ENCODE measurements at regions not wholly inside any gene's neighbourhood (a gene's known extent, or its start where the extent isn't known, plus 50 kb on each side); places are given as distances from the start of the nearest gene placed in this dataset.

DNA sequence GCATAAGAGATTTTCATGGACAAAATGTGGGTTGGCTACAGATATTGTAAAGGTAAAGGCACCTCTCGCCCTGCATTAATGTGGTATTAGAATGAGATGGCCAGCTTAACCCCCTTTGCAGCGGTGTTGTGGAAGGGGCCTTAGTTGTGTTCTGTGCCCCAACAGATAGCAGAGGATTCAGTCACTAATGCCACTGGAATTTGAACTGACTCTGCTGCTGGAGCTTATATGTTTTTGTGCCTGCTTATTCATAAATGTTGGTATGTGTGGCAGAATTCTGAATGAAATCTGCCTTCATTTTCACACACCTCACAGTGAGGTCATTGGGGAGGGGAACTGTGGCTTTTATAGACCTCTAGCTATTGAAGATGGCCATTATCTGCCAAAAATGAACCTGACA is 90.7 kb upstream of the ITGA6 start:
- no peaks in the 10 kb centered on the region for H3K36me3 ChIP-seq
- H3K27me3 ChIP-seq: no peaks in the 10 kb centered on the region
- H3K9me3 ChIP-seq: no peaks in the 10 kb centered on the region
- no peak overlapping the region for H3K4me3 ChIP-seq
- intact Hi-C loops (cut with DNase I): no loop called here
- H3K4me1 ChIP-seq: peaks cover 5% of the 10 kb centered on the region
- TF ChIP-seq, protein P1, sequence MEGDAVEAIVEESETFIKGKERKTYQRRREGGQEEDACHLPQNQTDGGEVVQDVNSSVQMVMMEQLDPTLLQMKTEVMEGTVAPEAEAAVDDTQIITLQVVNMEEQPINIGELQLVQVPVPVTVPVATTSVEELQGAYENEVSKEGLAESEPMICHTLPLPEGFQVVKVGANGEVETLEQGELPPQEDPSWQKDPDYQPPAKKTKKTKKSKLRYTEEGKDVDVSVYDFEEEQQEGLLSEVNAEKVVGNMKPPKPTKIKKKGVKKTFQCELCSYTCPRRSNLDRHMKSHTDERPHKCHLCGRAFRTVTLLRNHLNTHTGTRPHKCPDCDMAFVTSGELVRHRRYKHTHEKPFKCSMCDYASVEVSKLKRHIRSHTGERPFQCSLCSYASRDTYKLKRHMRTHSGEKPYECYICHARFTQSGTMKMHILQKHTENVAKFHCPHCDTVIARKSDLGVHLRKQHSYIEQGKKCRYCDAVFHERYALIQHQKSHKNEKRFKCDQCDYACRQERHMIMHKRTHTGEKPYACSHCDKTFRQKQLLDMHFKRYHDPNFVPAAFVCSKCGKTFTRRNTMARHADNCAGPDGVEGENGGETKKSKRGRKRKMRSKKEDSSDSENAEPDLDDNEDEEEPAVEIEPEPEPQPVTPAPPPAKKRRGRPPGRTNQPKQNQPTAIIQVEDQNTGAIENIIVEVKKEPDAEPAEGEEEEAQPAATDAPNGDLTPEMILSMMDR (IDR thresholded peaks at IDR 0.05): no peak
- H3K27ac ChIP-seq: no peak overlapping the region
- peak overlapping the region in 1 of 2 donors; percentile 69 for H3K9ac ChIP-seq (ENCODE audit: low read depth in 2 of 2, low read length in 2 of 2)
- DNase-seq: no peak

DNA sequence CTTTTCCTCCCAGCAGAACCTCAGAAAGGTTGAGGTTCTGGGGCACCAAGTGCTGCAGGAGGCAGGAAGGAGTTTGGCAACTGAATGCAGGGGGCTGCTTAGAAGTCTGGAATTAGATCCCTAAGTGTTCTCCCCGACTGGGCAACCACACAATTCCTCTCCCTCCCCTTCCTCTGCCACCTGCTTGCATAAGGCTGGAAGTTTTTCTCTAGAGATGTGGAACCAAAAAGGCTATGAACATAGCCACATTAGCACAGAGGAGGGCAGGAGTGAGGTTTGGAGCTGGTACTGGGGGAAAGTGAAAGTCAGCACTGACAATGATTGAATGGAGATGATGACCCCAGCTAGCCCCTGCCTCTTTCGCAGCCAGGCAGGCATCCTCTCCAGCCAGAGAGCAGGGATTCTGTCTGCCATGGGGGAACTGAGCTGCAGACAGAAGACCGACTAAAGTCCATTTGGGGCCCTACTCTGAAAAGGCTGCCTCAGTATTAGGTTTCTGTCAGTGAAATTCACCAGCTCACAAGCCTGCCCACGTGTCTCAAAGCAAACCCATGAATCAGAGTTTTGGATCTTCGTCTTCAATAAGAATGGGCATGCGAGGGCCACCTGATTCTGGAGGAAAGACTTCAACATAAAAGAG is 87.9 kb upstream of the ITGA6 start:
- no peaks in the 10 kb centered on the region for H3K9me3 ChIP-seq
- DNase-seq: peak; percentile 36
- H3K4me1 ChIP-seq: peaks cover 5% of the 10 kb centered on the region
- peak overlapping the region in 1 of 2 donors; percentile 84 for H3K9ac ChIP-seq (ENCODE audit: low read depth in 2 of 2, low read length in 2 of 2)
- TF ChIP-seq, protein P1 (IDR thresholded peaks at IDR 0.05): no peak
- intact Hi-C loops (cut with DNase I): no loop called here
- no peaks in the 10 kb centered on the region for H3K27me3 ChIP-seq
- H3K4me3 ChIP-seq: no peak overlapping the region
- peak overlapping the region; percentile 77 for H3K27ac ChIP-seq
- no peaks in the 10 kb centered on the region for H3K36me3 ChIP-seq

DNA sequence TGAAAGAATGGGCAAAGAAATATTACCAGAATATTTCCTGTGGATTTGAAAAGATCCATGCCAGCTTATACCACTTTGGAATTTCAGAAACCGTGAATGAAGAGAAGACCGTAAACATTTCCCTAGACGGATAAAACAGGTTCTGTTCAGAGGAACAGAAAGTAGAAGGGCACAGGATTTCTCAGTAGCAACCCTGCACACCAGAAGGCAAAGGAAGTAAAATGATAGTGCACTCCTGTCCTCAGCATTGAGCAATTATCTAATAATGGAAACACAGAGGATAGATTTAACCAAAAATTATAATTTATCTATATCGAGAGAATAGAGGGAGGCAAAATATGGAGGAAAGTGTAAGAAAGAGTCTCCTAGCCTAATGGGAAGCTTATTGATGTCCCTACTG is 87.0 kb upstream of the ITGA6 start:
- no peaks in the 10 kb centered on the region for H3K9me3 ChIP-seq
- no peak for DNase-seq
- peak overlapping the region; percentile 77 for H3K27ac ChIP-seq
- no peak overlapping the region for H3K4me3 ChIP-seq
- peak overlapping the region in 1 of 2 donors; percentile 84 for H3K9ac ChIP-seq (ENCODE audit: low read depth in 2 of 2, low read length in 2 of 2)
- H3K27me3 ChIP-seq: no peaks in the 10 kb centered on the region
- H3K36me3 ChIP-seq: no peaks in the 10 kb centered on the region
- H3K4me1 ChIP-seq: peaks cover 5% of the 10 kb centered on the region
- TF ChIP-seq, protein P1 (IDR thresholded peaks at IDR 0.05): no peak
- intact Hi-C loops (cut with DNase I): no loop called here

DNA sequence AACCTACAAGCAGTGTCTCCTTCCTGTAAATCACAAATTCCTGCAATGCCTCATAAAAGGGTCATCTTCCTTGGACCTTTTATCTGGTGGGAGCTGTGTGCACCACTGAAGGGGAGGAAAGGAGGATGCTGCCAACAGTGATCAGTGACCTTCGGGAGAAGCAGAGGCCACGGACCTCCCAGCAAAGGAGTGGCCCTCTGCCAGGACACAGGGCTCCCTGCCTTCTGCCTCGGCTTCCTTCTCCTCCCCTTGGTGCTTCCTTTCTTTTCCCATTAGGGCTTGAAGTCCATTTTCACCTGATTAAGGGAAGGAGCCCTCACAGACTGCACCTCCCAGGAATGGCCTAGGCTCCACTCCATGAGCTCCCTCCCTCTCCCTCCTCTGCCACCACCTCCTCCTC is 85.3 kb upstream of the ITGA6 start:
- Histone ChIP-seq H3K36me3 (no peaks in the 10 kb centered on the region), H3K4me1 (peaks cover 5% of the 10 kb centered on the region), H3K27ac (peak overlapping the region; percentile 77), H3K27me3 (no peaks in the 10 kb centered on the region), H3K4me3 (no peak overlapping the region), H3K9me3 (no peaks in the 10 kb centered on the region), H3K9ac (ENCODE audit: low read depth in 2 of 2, low read length in 2 of 2) (peak overlapping the region in 1 of 2 donors; percentile 66)
- TF ChIP-seq, protein P1 (IDR thresholded peaks at IDR 0.05): no peak
- DNase-seq: peak; percentile 51
- intact Hi-C loops (cut with DNase I): no loop called here

DNA sequence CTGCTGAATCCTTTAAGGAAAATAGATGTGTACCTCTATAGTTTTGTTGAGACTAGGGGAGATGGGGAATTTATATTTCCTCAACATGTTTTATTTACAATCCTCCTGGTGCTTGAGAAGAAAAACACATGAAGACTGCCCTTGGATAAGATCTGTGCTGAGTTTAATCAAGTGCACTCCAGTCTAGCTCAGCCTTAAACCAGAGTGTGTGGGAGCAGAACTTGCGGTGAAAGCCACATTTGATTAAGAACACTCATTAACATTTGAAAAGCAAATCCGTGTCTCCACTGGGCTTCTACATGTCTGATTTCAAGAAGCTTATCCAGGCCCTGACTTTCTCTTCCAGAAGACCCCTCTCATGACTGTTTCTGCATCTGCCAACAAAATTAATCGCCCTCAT is 84.8 kb upstream of the ITGA6 start:
- no peaks in the 10 kb centered on the region for H3K27me3 ChIP-seq
- no peak overlapping the region for H3K4me3 ChIP-seq
- H3K4me1 ChIP-seq: peaks cover 5% of the 10 kb centered on the region
- DNase-seq: no peak
- H3K27ac ChIP-seq: no peak overlapping the region
- peak overlapping the region in 1 of 2 donors; percentile 65 for H3K9ac ChIP-seq (ENCODE audit: low read depth in 2 of 2, low read length in 2 of 2)
- intact Hi-C loops (cut with DNase I): no loop called here
- TF ChIP-seq, protein P1 (IDR thresholded peaks at IDR 0.05): no peak
- no peaks in the 10 kb centered on the region for H3K9me3 ChIP-seq
- H3K36me3 ChIP-seq: no peaks in the 10 kb centered on the region
